ENCODE measurements at regions not wholly inside any gene's neighbourhood (a gene's known extent, or its start where the extent isn't known, plus 50 kb on each side); places are given as distances from the start of the nearest gene placed in this dataset.

- no peak for TF ChIP-seq POLR2AphosphoS5 (IDR thresholded peaks at IDR 0.05)
- TF ChIP-seq CTCF (IDR thresholded peaks at IDR 0.05) = no peak
- no peak for TF ChIP-seq EP300 (IDR thresholded peaks at IDR 0.05)
Measured at GRCh38 chr3:124444896-124445295, 285.4 kb upstream of the UMPS start.

Measured in stomach (tissue), 4 donors.